AG10803 (cell line): ENCODE measurements at regions not wholly inside any gene's neighbourhood (a gene's known extent, or its start where the extent isn't known, plus 50 kb on each side); places are given as distances from the start of the nearest gene placed in this dataset.

Experiments
- DNase-seq: peaks from one replicate; pipeline ENCODE4 v3.0.0; 2010; ENCODE audit warnings: low read depth
- H3K4me3 ChIP-seq: 2 replicates; pipeline ENCODE4 v1.5.1; 2011; ENCODE audit warnings: mild to moderate bottlenecking, low read length, control low read depth
- CTCF ChIP-seq: conservative IDR thresholded peaks from 2 replicates; pipeline ENCODE4 v1.5.1; 2011; ENCODE audit warnings: mild to moderate bottlenecking, low read length, control low read depth, inconsistent platforms

DNA sequence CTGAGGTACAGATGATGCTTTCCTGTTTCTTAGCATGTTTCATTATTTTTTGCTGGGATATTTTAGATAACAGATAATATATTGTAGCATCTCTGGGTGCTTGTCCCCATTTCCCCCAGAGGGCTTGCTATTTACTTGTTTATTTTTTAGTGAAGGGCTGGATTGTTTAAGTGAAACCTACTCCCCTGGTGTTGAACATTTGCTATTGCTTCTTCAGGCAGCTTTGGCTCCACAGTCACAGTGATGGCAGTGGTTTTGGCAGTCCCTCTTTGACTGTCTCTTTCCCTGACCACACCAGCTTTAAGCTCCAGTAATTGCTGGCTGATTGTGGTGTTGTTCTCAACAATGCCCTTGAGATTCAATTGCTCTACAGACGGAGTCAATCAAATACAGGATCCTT is 128.9 kb downstream of the KLF13 start:
- DNase-seq = peak; percentile 28
- peak; percentile 21; the same call in 1 of the 2 replicates for TF ChIP-seq CTCF
- H3K4me3 ChIP-seq = no peak overlapping the region

- DNase-seq = no peak
- no peak for TF ChIP-seq CTCF
- no peak overlapping the region for H3K4me3 ChIP-seq
Observed at GRCh38 chr15:31456354-31457060, 129.9 kb downstream of the KLF13 start.

- H3K4me3 ChIP-seq = no peak overlapping the region
- DNase-seq = peak; percentile 89
- TF ChIP-seq CTCF = no peak
Observed at GRCh38 chr15:31457161-31457560, 130.5 kb downstream of the KLF13 start.

DNA sequence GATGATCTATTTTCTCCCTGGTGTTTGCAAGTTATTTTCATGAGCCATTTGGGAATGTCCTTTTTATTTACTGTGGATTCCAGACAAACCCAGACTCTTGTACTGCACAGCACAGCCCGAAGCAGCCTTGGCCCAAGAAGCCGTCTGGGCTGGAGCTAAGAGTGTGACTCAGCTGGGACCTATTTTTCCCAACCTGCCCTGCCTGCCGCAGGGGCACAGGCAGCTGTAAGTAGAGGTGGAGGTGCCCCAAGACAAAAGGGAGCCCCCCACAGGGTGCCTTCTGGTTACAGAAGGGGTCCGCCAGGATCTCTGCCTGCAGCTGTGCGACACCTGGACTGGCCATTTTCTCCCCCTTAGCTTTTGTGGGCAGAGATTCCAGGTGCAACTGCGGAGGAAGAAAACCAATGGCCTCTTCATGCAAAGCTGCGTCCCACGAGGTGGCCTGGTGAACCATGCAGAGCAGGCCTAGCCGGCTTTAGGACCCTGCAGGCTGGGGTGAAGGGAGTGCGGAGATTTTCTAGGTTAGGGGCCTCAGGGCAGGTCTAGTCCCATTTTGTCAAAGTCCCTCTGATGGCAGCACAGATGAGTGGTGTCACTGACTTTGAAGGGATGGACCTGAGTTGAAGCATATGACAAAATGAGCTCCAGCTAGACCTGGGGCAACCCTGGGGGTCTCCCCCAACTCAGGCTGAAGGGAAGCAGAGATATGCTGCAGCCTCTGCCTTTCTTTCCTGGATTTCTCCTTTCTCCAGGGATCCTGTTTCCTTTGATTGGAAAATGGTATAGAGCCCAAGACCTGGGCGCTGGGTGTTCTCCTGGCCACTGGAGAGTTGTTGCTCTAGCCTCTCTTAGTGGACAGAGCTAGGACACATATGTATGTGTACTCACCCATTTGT is 131.2 kb downstream of the KLF13 start:
- DNase-seq = peak; percentile 92
- no peak for TF ChIP-seq CTCF
- H3K4me3 ChIP-seq = no peak overlapping the region

GRCh38 chr15:31458596-31459399 is 132.2 kb downstream of the KLF13 start:
- no peak for DNase-seq
- no peak overlapping the region for H3K4me3 ChIP-seq
- no peak for TF ChIP-seq CTCF

DNA sequence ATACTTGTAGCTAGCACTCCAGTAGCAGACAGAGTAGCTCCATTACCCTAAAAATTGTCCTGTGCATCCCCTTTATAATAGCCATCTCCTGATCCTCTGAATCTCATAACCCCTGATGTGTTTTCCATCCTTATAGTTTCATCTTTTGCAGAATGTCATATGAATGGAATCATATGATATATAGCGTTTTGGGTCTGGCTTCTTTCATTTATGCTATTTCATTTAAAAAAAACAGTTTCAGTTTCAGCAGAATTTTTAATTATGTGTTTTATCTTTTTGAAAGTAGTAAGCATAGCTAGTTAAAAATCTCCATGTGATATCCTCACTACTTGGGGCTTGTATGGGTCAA is 132.7 kb downstream of the KLF13 start:
- no peak for DNase-seq
- no peak overlapping the region for H3K4me3 ChIP-seq
- TF ChIP-seq CTCF = no peak
